Activated T-cell treated with anti-CD3 and anti-CD28 coated beads, Interleukin-2, amount 50 U/mL, for 4 hours (primary cell): ENCODE measurements at regions not wholly inside any gene's neighbourhood (a gene's known extent, or its start where the extent isn't known, plus 50 kb on each side); places are given as distances from the start of the nearest gene placed in this dataset.
A peak's percentile ranks its signal among the peaks of the same experiment; 100 is the strongest.
"Not testable (repeated sequence)": the region's sequence is repeated elsewhere in the genome, so short reads cannot be mapped to it uniquely, and the experiment has no call there.

Experiments
- ATAC-seq, 2 donors: fragments of 200-7000 bp; cut with Tn5 transposase; one replicate each; pipeline ENCODE4 v1.10.0; 2021
- DNase-seq: peaks from one replicate; pipeline ENCODE4 v3.0.0-alpha.2; 2020
- H3K27me3 Mint-ChIP-seq: one replicate; pipeline ENCODE4 v1.8.0; 2021; ENCODE audit warnings: low read depth, mixed read lengths
- H3K36me3 Mint-ChIP-seq: one replicate; pipeline ENCODE4 v1.8.0; 2022; ENCODE audit warnings: mixed read lengths; ENCODE audit not compliant: insufficient read depth
- H3K4me1 Mint-ChIP-seq: one replicate; pipeline ENCODE4 v1.8.0; 2021; ENCODE audit warnings: low read depth, mixed read lengths
- H3K4me3 Mint-ChIP-seq: one replicate; pipeline ENCODE4 v1.8.0; 2021; ENCODE audit warnings: mild to moderate bottlenecking, moderate library complexity, mixed read lengths
- H3K9me3 Mint-ChIP-seq: one replicate; pipeline ENCODE4 v1.8.0; 2021; ENCODE audit warnings: mixed read lengths

GRCh38 chr6:26836657-26837056, 177.1 kb upstream of the ZNF322 start:
- not testable (repeated sequence) for H3K4me3 Mint-ChIP-seq, H3K4me1 Mint-ChIP-seq, ATAC-seq, H3K36me3 Mint-ChIP-seq, H3K9me3 Mint-ChIP-seq, DNase-seq, H3K27me3 Mint-ChIP-seq

GRCh38 chr6:26844823-26845222, 185.3 kb upstream of the ZNF322 start:
- H3K36me3 Mint-ChIP-seq, ATAC-seq, H3K4me3 Mint-ChIP-seq, H3K4me1 Mint-ChIP-seq, H3K9me3 Mint-ChIP-seq, H3K27me3 Mint-ChIP-seq, DNase-seq: not testable (repeated sequence)

- DNase-seq, H3K27me3 Mint-ChIP-seq, ATAC-seq, H3K36me3 Mint-ChIP-seq, H3K4me1 Mint-ChIP-seq, H3K9me3 Mint-ChIP-seq, H3K4me3 Mint-ChIP-seq: not testable (repeated sequence)
These were observed 197.7 kb upstream of the ZNF322 start for GRCh38 chr6:26857289-26857688.

GRCh38 chr6:26859067-26859770, 199.7 kb upstream of the ZNF322 start:
- not testable (repeated sequence) for H3K36me3 Mint-ChIP-seq, H3K27me3 Mint-ChIP-seq, H3K9me3 Mint-ChIP-seq, ATAC-seq, H3K4me1 Mint-ChIP-seq, H3K4me3 Mint-ChIP-seq, DNase-seq

GRCh38 chr6:26859771-26860163, 200.2 kb upstream of the ZNF322 start:
- H3K4me3 Mint-ChIP-seq, H3K36me3 Mint-ChIP-seq, H3K9me3 Mint-ChIP-seq, H3K27me3 Mint-ChIP-seq, DNase-seq, H3K4me1 Mint-ChIP-seq, ATAC-seq: not testable (repeated sequence)

- not testable (repeated sequence) for H3K4me3 Mint-ChIP-seq, ATAC-seq, H3K36me3 Mint-ChIP-seq, H3K27me3 Mint-ChIP-seq, H3K4me1 Mint-ChIP-seq, DNase-seq, H3K9me3 Mint-ChIP-seq
These were observed 202.4 kb upstream of the ZNF322 start for GRCh38 chr6:26861913-26862312.

GRCh38 chr6:26863641-26864040, 204.1 kb upstream of the ZNF322 start:
- not testable (repeated sequence) for ATAC-seq, H3K4me1 Mint-ChIP-seq, H3K27me3 Mint-ChIP-seq, H3K4me3 Mint-ChIP-seq, H3K9me3 Mint-ChIP-seq, H3K36me3 Mint-ChIP-seq, DNase-seq

- DNase-seq, H3K4me1 Mint-ChIP-seq, ATAC-seq, H3K27me3 Mint-ChIP-seq, H3K4me3 Mint-ChIP-seq, H3K36me3 Mint-ChIP-seq, H3K9me3 Mint-ChIP-seq: not testable (repeated sequence)
These were observed 239.2 kb upstream of the ZNF322 start for GRCh38 chr6:26898785-26899184.

GRCh38 chr6:26924206-26924605, 264.7 kb upstream of the ZNF322 start:
- not testable (repeated sequence) for H3K36me3 Mint-ChIP-seq, H3K4me1 Mint-ChIP-seq, DNase-seq, H3K27me3 Mint-ChIP-seq, H3K9me3 Mint-ChIP-seq, ATAC-seq, H3K4me3 Mint-ChIP-seq

GRCh38 chr6:26928190-26928589, 268.6 kb upstream of the ZNF322 start:
- not testable (repeated sequence) for H3K27me3 Mint-ChIP-seq, H3K36me3 Mint-ChIP-seq, H3K9me3 Mint-ChIP-seq, DNase-seq, H3K4me1 Mint-ChIP-seq, H3K4me3 Mint-ChIP-seq, ATAC-seq

- not testable (repeated sequence) for ATAC-seq, H3K4me3 Mint-ChIP-seq, H3K36me3 Mint-ChIP-seq
These were observed 277.7 kb upstream of the ZNF322 start for GRCh38 chr6:26937258-26937657.

GRCh38 chr6:26951211-26951610, 291.7 kb upstream of the ZNF322 start:
- not testable (repeated sequence) for H3K4me1 Mint-ChIP-seq, H3K36me3 Mint-ChIP-seq, ATAC-seq, H3K27me3 Mint-ChIP-seq, H3K4me3 Mint-ChIP-seq, H3K9me3 Mint-ChIP-seq, DNase-seq

More at GRCh38 chr6:26937258-26937657, 277.7 kb upstream of the ZNF322 start:
- not testable (repeated sequence) for H3K4me1 Mint-ChIP-seq, H3K9me3 Mint-ChIP-seq, DNase-seq, H3K27me3 Mint-ChIP-seq

GRCh38 chr6:26956078-26956600, 291.4 kb upstream of the PRSS16 start:
- H3K36me3 Mint-ChIP-seq, H3K9me3 Mint-ChIP-seq, H3K27me3 Mint-ChIP-seq, H3K4me1 Mint-ChIP-seq: not testable (repeated sequence)
- DNase-seq (peak; percentile 27), ATAC-seq (peak; percentile 23 to 68)
- peak overlapping the region; percentile 84 for H3K4me3 Mint-ChIP-seq

GRCh38 chr6:26956601-26957184, 290.8 kb upstream of the PRSS16 start:
- ATAC-seq: peak; percentile 94 to 98
- H3K4me3 Mint-ChIP-seq: peak overlapping the region; percentile 84
- peak; percentile 73 for DNase-seq
- not testable (repeated sequence) for H3K36me3 Mint-ChIP-seq, H3K9me3 Mint-ChIP-seq, H3K4me1 Mint-ChIP-seq, H3K27me3 Mint-ChIP-seq

- not testable (repeated sequence) for H3K27me3 Mint-ChIP-seq, H3K36me3 Mint-ChIP-seq, H3K4me1 Mint-ChIP-seq, ATAC-seq, DNase-seq, H3K9me3 Mint-ChIP-seq
- peak overlapping the region; percentile 80 for H3K4me3 Mint-ChIP-seq
These were observed 289.9 kb upstream of the PRSS16 start for GRCh38 chr6:26957399-26958127.
